ENCODE measurements at regions not wholly inside any gene's neighbourhood (a gene's known extent, or its start where the extent isn't known, plus 50 kb on each side); places are given as distances from the start of the nearest gene placed in this dataset.

- no peak overlapping the region for H2BK120ac ChIP-seq (ENCODE audit: low read depth, low read length)
- peaks cover 3 to 24% of the 10 kb centered on the region in 2 donors for H3K4me1 ChIP-seq (ENCODE audit: control insufficient read depth in 2 of 2, insufficient read depth in 1 of 2, low read depth in 1 of 2, low read length in 2 of 2)
Observed at GRCh38 chr4:138400066-138400465, 157.9 kb upstream of the SLC7A11 start.

GRCh38 chr4:138399081-138399480 is 156.9 kb upstream of the SLC7A11 start:
- Histone ChIP-seq H3K18ac (ENCODE audit: low read length) (no peak overlapping the region), H3K23ac (ENCODE audit: low read depth, low read length, poor library complexity) (no peak overlapping the region), H3K4me1 (ENCODE audit: control insufficient read depth in 2 of 2, insufficient read depth in 1 of 2, low read depth in 1 of 2, low read length in 2 of 2) (peaks cover 3 to 24% of the 10 kb centered on the region in 2 donors), H3K4me3 (ENCODE audit: low read length in 2 of 2) (no peak overlapping the region), H2BK15ac (ENCODE audit: low read length) (no peak overlapping the region), H4K91ac (ENCODE audit: low read depth, low read length, poor library complexity) (no peak overlapping the region), H3K14ac (ENCODE audit: low read length) (no peak overlapping the region), H3K79me1 (ENCODE audit: low read depth, low read length) (no peaks in the 10 kb centered on the region), H3K4me2 (ENCODE audit: insufficient read depth, low read length, poor library complexity, severe bottlenecking) (no peak overlapping the region), H3K9me3 (replicated peaks in 1 of 2; ENCODE audit: control insufficient read depth in 2 of 2, insufficient read depth in 1 of 2, low read depth in 1 of 2, low read length in 2 of 2) (no peaks in the 10 kb centered on the region), H2BK12ac (ENCODE audit: low read length) (no peak overlapping the region), H3K27me3 (ENCODE audit: control insufficient read depth in 3 of 3, insufficient read depth in 3 of 3, low read depth in 1 of 3, low read length in 3 of 3) (peaks cover 0 to 10% (median 0%) of the 10 kb centered on the region in 3 experiments), H2BK120ac (ENCODE audit: low read depth, low read length) (no peak overlapping the region), H4K8ac (ENCODE audit: low read depth, low read length) (no peak overlapping the region), H2BK5ac (ENCODE audit: low read length) (no peak overlapping the region), H3K36me3 (replicated peaks in 1 of 2; ENCODE audit: control insufficient read depth in 2 of 2, insufficient read depth in 2 of 2, low read length in 2 of 2) (no peaks in the 10 kb centered on the region), H3K4ac (ENCODE audit: low read length) (no peak overlapping the region), H3K9ac (ENCODE audit: low read depth, low read length, poor library complexity) (no peak overlapping the region), H3K27ac (replicated peaks; ENCODE audit: low read length) (no peak overlapping the region), H2AFZ (ENCODE audit: low read length) (no peak overlapping the region), H2AK5ac (ENCODE audit: low read depth, low read length) (no peak overlapping the region)
- DNase-seq (ENCODE audit: low spot score), result no peak

More at GRCh38 chr4:138400066-138400465, 157.9 kb upstream of the SLC7A11 start:
- Histone ChIP-seq H3K36me3 (replicated peaks in 1 of 2; ENCODE audit: control insufficient read depth in 2 of 2, insufficient read depth in 2 of 2, low read length in 2 of 2) (no peaks in the 10 kb centered on the region), H2AK5ac (ENCODE audit: low read depth, low read length) (no peak overlapping the region), H2BK5ac (ENCODE audit: low read length) (no peak overlapping the region), H2BK12ac (ENCODE audit: low read length) (no peak overlapping the region), H3K18ac (ENCODE audit: low read length) (no peak overlapping the region), H3K4me2 (ENCODE audit: insufficient read depth, low read length, poor library complexity, severe bottlenecking) (no peak overlapping the region), H3K4ac (ENCODE audit: low read length) (no peak overlapping the region), H3K9ac (ENCODE audit: low read depth, low read length, poor library complexity) (no peak overlapping the region), H3K4me3 (ENCODE audit: low read length in 2 of 2) (no peak overlapping the region), H3K79me1 (ENCODE audit: low read depth, low read length) (no peaks in the 10 kb centered on the region), H3K23ac (ENCODE audit: low read depth, low read length, poor library complexity) (no peak overlapping the region), H3K14ac (ENCODE audit: low read length) (no peak overlapping the region), H2AFZ (ENCODE audit: low read length) (no peak overlapping the region), H3K27ac (replicated peaks; ENCODE audit: low read length) (no peak overlapping the region), H2BK15ac (ENCODE audit: low read length) (no peak overlapping the region), H3K9me3 (replicated peaks in 1 of 2; ENCODE audit: control insufficient read depth in 2 of 2, insufficient read depth in 1 of 2, low read depth in 1 of 2, low read length in 2 of 2) (no peaks in the 10 kb centered on the region), H4K8ac (ENCODE audit: low read depth, low read length) (no peak overlapping the region), H3K27me3 (ENCODE audit: control insufficient read depth in 3 of 3, insufficient read depth in 3 of 3, low read depth in 1 of 3, low read length in 3 of 3) (peaks cover 0 to 10% (median 0%) of the 10 kb centered on the region in 3 experiments), H4K91ac (ENCODE audit: low read depth, low read length, poor library complexity) (no peak overlapping the region)
- no peak for DNase-seq (ENCODE audit: low spot score)

- no peak overlapping the region for H4K91ac ChIP-seq (ENCODE audit: low read depth, low read length, poor library complexity)
- H3K9ac ChIP-seq (ENCODE audit: low read depth, low read length, poor library complexity), result no peak overlapping the region
- no peak overlapping the region for H2BK120ac ChIP-seq (ENCODE audit: low read depth, low read length)
- no peak overlapping the region for H2BK12ac ChIP-seq (ENCODE audit: low read length)
- H3K14ac ChIP-seq (ENCODE audit: low read length), result no peak overlapping the region
- no peak overlapping the region for H2BK15ac ChIP-seq (ENCODE audit: low read length)
- H3K79me1 ChIP-seq (ENCODE audit: low read depth, low read length), result no peaks in the 10 kb centered on the region
- peaks cover 0 to 10% (median 0%) of the 10 kb centered on the region in 3 experiments for H3K27me3 ChIP-seq (ENCODE audit: control insufficient read depth in 3 of 3, insufficient read depth in 3 of 3, low read depth in 1 of 3, low read length in 3 of 3)
- no peak overlapping the region for H3K4me2 ChIP-seq (ENCODE audit: insufficient read depth, low read length, poor library complexity, severe bottlenecking)
- no peak overlapping the region for H3K4me3 ChIP-seq (ENCODE audit: low read length in 2 of 2)
- H3K27ac ChIP-seq (replicated peaks; ENCODE audit: low read length), result no peak overlapping the region
- H3K4ac ChIP-seq (ENCODE audit: low read length), result no peak overlapping the region
- H4K8ac ChIP-seq (ENCODE audit: low read depth, low read length), result no peak overlapping the region
- H3K23ac ChIP-seq (ENCODE audit: low read depth, low read length, poor library complexity), result no peak overlapping the region
- no peak overlapping the region for H2AFZ ChIP-seq (ENCODE audit: low read length)
- H3K36me3 ChIP-seq (replicated peaks in 1 of 2; ENCODE audit: control insufficient read depth in 2 of 2, insufficient read depth in 2 of 2, low read length in 2 of 2), result no peaks in the 10 kb centered on the region
- peak; percentile 30 for DNase-seq (ENCODE audit: low spot score)
- peaks cover 3 to 24% of the 10 kb centered on the region in 2 donors for H3K4me1 ChIP-seq (ENCODE audit: control insufficient read depth in 2 of 2, insufficient read depth in 1 of 2, low read depth in 1 of 2, low read length in 2 of 2)
- no peak overlapping the region for H2AK5ac ChIP-seq (ENCODE audit: low read depth, low read length)
- no peaks in the 10 kb centered on the region for H3K9me3 ChIP-seq (replicated peaks in 1 of 2; ENCODE audit: control insufficient read depth in 2 of 2, insufficient read depth in 1 of 2, low read depth in 1 of 2, low read length in 2 of 2)
- H2BK5ac ChIP-seq (ENCODE audit: low read length), result no peak overlapping the region
- no peak overlapping the region for H3K18ac ChIP-seq (ENCODE audit: low read length)
Observed at GRCh38 chr4:138398322-138398721, 156.2 kb upstream of the SLC7A11 start.

- Histone ChIP-seq H3K36me3 (replicated peaks in 1 of 2; ENCODE audit: control insufficient read depth in 2 of 2, insufficient read depth in 2 of 2, low read length in 2 of 2) (no peaks in the 10 kb centered on the region), H2BK5ac (ENCODE audit: low read length) (no peak overlapping the region), H3K27me3 (ENCODE audit: control insufficient read depth in 3 of 3, insufficient read depth in 3 of 3, low read depth in 1 of 3, low read length in 3 of 3) (peaks cover 0 to 10% (median 0%) of the 10 kb centered on the region in 3 experiments), H3K9ac (ENCODE audit: low read depth, low read length, poor library complexity) (no peak overlapping the region), H2BK15ac (ENCODE audit: low read length) (no peak overlapping the region), H3K4ac (ENCODE audit: low read length) (no peak overlapping the region), H3K9me3 (replicated peaks in 1 of 2; ENCODE audit: control insufficient read depth in 2 of 2, insufficient read depth in 1 of 2, low read depth in 1 of 2, low read length in 2 of 2) (no peaks in the 10 kb centered on the region), H2BK12ac (ENCODE audit: low read length) (no peak overlapping the region), H3K79me1 (ENCODE audit: low read depth, low read length) (no peaks in the 10 kb centered on the region), H2AK5ac (ENCODE audit: low read depth, low read length) (no peak overlapping the region), H3K4me2 (ENCODE audit: insufficient read depth, low read length, poor library complexity, severe bottlenecking) (no peak overlapping the region), H3K4me1 (ENCODE audit: control insufficient read depth in 2 of 2, insufficient read depth in 1 of 2, low read depth in 1 of 2, low read length in 2 of 2) (peaks cover 0 to 8% of the 10 kb centered on the region in 2 donors), H3K23ac (ENCODE audit: low read depth, low read length, poor library complexity) (no peak overlapping the region), H4K8ac (ENCODE audit: low read depth, low read length) (no peak overlapping the region), H3K27ac (replicated peaks; ENCODE audit: low read length) (no peak overlapping the region), H2BK120ac (ENCODE audit: low read depth, low read length) (no peak overlapping the region), H4K91ac (ENCODE audit: low read depth, low read length, poor library complexity) (no peak overlapping the region), H3K18ac (ENCODE audit: low read length) (no peak overlapping the region), H3K4me3 (ENCODE audit: low read length in 2 of 2) (no peak overlapping the region), H3K14ac (ENCODE audit: low read length) (no peak overlapping the region), H2AFZ (ENCODE audit: low read length) (no peak overlapping the region)
- no peak for DNase-seq (ENCODE audit: low spot score)
- WGBS, 2 donors (ENCODE audit: extremely low coverage in 2 of 2, insufficient read length in 2 of 2, insufficient replicate concordance in 1 of 2), result no CpG with 5 or more reads among the region's 2 CpGs
Observed at GRCh38 chr4:138393886-138394610, 151.9 kb upstream of the SLC7A11 start.

All from neuronal stem cell (in vitro differentiated cells).